Forelimb muscle (tissue), 1 donor: ENCODE measurements at regions not wholly inside any gene's neighbourhood (a gene's known extent, or its start where the extent isn't known, plus 50 kb on each side); places are given as distances from the start of the nearest gene placed in this dataset.
"Not testable (repeated sequence)": the region's sequence is repeated elsewhere in the genome, so short reads cannot be mapped to it uniquely, and the experiment has no call there.

Source experiments
- DNase-seq: peaks from one replicate; pipeline ENCODE4 v3.0.0-alpha.2; 2013; ENCODE audit warnings: low read depth

GRCh38 chr3:21024563-21024962 is 726.4 kb downstream of the ZNF385D start:
- no peak for DNase-seq

- DNase-seq = no peak
Observed at GRCh38 chr3:21020681-21021080, 730.3 kb downstream of the ZNF385D start.

GRCh38 chr3:21020043-21020442 is 731.0 kb downstream of the ZNF385D start:
- no peak for DNase-seq

- DNase-seq = no peak
Observed at GRCh38 chr3:21017115-21017852, 733.7 kb downstream of the ZNF385D start.

- no peak for DNase-seq
Observed at GRCh38 chr3:21013566-21013965, 737.4 kb downstream of the ZNF385D start.

- DNase-seq = no peak
Observed at GRCh38 chr3:20999661-21000060, 751.3 kb downstream of the ZNF385D start.

- DNase-seq = no peak
Observed at GRCh38 chr3:20997183-20997582, 753.8 kb downstream of the ZNF385D start.

- no peak for DNase-seq
Observed at GRCh38 chr3:20990896-20991295, 760.1 kb downstream of the ZNF385D start.

- DNase-seq = not testable (repeated sequence)
Observed at GRCh38 chr3:20989653-20990052, 761.4 kb downstream of the ZNF385D start.

GRCh38 chr3:20984594-20985205 is 766.3 kb downstream of the ZNF385D start:
- DNase-seq = no peak

- no peak for DNase-seq
Observed at GRCh38 chr3:20975188-20975651, 775.8 kb downstream of the ZNF385D start.

- no peak for DNase-seq
Observed at GRCh38 chr3:20974396-20974795, 776.6 kb downstream of the ZNF385D start.

- DNase-seq = not testable (repeated sequence)
Observed at GRCh38 chr3:20970807-20971206, 780.2 kb downstream of the ZNF385D start.

GRCh38 chr3:20967485-20967884 is 781.5 kb upstream of the SGO1 start:
- DNase-seq = not testable (repeated sequence)

- DNase-seq = no peak
Observed at GRCh38 chr3:20958161-20958560, 772.2 kb upstream of the SGO1 start.

- DNase-seq = no peak
Observed at GRCh38 chr3:20945892-20946291, 759.9 kb upstream of the SGO1 start.

GRCh38 chr3:20935791-20936190 is 749.8 kb upstream of the SGO1 start:
- DNase-seq = no peak

- DNase-seq = no peak
Observed at GRCh38 chr3:20931834-20932233, 745.8 kb upstream of the SGO1 start.

GRCh38 chr3:20930034-20930433 is 744.0 kb upstream of the SGO1 start:
- no peak for DNase-seq

GRCh38 chr3:20924646-20925385 is 738.8 kb upstream of the SGO1 start:
- DNase-seq = no peak

- not testable (repeated sequence) for DNase-seq
Observed at GRCh38 chr3:20921112-20921511, 735.1 kb upstream of the SGO1 start.

GRCh38 chr3:20916951-20917606 is 731.1 kb upstream of the SGO1 start:
- no peak for DNase-seq
